Gastrocnemius medialis (tissue), 4 donors: ENCODE measurements at regions not wholly inside any gene's neighbourhood (a gene's known extent, or its start where the extent isn't known, plus 50 kb on each side); places are given as distances from the start of the nearest gene placed in this dataset.

Source experiments
- ATAC-seq, 2 donors: fragments of 150-250 bp; one replicate each; pipeline ENCODE4 v1.9.1; 2016
- DNase-seq, 2 donors: peaks; one replicate each; pipeline ENCODE4 v3.0.0-alpha.2; 2019
- H3K27ac ChIP-seq, 4 donors: fragments of 200-600 bp; sonication (generic); 1 replicate in 1 of 4; 2 replicates in 3 of 4; pipeline ENCODE4 v1.5.1; 2016 to 2018; ENCODE audit warnings: mild to moderate bottlenecking in 2 of 4, moderate library complexity in 1 of 4
- H3K27me3 ChIP-seq, 3 donors: fragments of 200-600 bp; sonication (generic) in 2 of 3; 1 replicate in 1 of 3; 2 replicates in 2 of 3; pipeline versions ENCODE4 v1.5.1 to v1.6.0; 2016 to 2019; ENCODE audit warnings: mild to moderate bottlenecking in 1 of 3, moderate library complexity in 1 of 3
- H3K36me3 ChIP-seq, 2 donors: fragments of 200-600 bp; sonication (generic) in 1 of 2; one replicate each; pipeline ENCODE4 v1.5.1; 2017 to 2018
- H3K4me1 ChIP-seq, 2 donors: fragments of 200-600 bp; sonication (generic) in 1 of 2; one replicate each; pipeline ENCODE4 v1.5.1; 2016 to 2017; ENCODE audit warnings: mild to moderate bottlenecking in 2 of 2
- H3K4me3 ChIP-seq, 4 donors: fragments of 200-600 bp; sonication (generic) in 3 of 4; 1 replicate in 1 of 4; 2 replicates in 3 of 4; pipeline ENCODE4 v1.5.1; 2016 to 2019; ENCODE audit warnings: mild to moderate bottlenecking in 2 of 4
- H3K9me3 ChIP-seq, 3 donors: fragments of 200-600 bp; sonication (generic) in 2 of 3; 1 replicate in 1 of 3; 2 replicates in 2 of 3; pipeline ENCODE4 v1.5.1; 2016 to 2019
- POLR2A ChIP-seq, 2 donors: fragments of 450-650 bp; IDR thresholded peaks; one replicate each; pipeline ENCODE4 v1.6.1; 2017; ENCODE audit warnings: antibody characterized with exemption in 2 of 2, mild to moderate bottlenecking in 2 of 2, moderate library complexity in 2 of 2
- in situ Hi-C, 4 donors: fragments of 200-750 bp; cut with MboI; loops; one replicate each; pipeline versions ENCODE4 v1.15.0 to v1.8.0; 2017; ENCODE audit warnings: low sequenced_read_pairs in 4 of 4
- intact Hi-C: fragments of 100-400 bp; cut with DNase I; formaldehyde crosslinking; loops from one replicate; pipeline ENCODE4 v1.15.1; 2023; ENCODE audit warnings: low total_unique reads
- TF ChIP-seq, protein P1 (sequence below), 5 experiments: fragments of 450-650 bp in 3 of 5; fragments of 200-600 bp in 2 of 5; sonication (generic) in 2 of 5; IDR thresholded peaks in 4 of 5; conservative IDR thresholded peaks in 1 of 5; 1 replicate in 4 of 5; 2 replicates in 1 of 5; pipeline ENCODE4 v1.5.1; 2016 to 2019; ENCODE audit warnings: antibody characterized with exemption in 5 of 5, mild to moderate bottlenecking in 3 of 5, moderate library complexity in 3 of 5

DNA sequence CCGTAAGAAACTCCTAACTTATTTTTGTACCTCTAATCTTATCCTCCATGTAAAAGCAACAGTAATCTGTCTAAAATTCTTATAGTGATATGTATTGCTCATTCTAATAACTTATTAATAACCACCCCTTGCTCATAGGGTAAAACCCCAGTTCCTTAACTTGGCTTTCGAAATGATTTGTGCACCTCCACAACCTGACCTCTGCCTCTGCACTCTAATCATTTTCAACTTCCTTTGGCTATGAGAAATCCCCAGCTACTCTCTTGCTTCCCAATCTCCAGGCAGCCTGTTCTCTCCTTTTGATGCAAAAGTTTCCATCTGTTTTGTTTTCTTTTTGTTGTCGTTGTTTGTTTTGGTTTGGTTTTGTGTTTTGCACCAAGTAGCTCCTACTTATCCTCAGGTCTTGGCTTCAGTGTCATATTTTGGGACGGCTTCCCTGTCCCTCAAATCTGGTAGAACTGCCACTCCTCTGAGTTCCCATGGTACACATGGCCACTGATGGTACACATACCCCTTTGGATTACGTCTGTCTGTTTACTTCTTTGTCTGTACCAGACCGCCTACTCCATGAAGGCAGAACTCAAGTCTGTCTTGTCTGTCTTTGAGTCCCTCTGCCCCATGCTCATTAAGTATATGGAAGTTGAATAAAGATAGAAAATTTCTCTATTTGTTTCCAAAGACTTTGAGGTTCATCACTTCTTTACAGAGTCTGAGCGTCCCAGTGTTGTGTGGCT is 105.6 kb upstream of the TGFBR2 start:
- ATAC-seq (no peak), DNase-seq (no peak)
- in situ Hi-C loops: loop anchor here in 1 of 4 donors (25.0 kb wide), 1 partner anchor 186 kb away; no protein-coding TSS in a partner anchor
- TF ChIP-seq POLR2A (IDR thresholded peaks at IDR 0.05): no peak
- TF ChIP-seq, protein P1, sequence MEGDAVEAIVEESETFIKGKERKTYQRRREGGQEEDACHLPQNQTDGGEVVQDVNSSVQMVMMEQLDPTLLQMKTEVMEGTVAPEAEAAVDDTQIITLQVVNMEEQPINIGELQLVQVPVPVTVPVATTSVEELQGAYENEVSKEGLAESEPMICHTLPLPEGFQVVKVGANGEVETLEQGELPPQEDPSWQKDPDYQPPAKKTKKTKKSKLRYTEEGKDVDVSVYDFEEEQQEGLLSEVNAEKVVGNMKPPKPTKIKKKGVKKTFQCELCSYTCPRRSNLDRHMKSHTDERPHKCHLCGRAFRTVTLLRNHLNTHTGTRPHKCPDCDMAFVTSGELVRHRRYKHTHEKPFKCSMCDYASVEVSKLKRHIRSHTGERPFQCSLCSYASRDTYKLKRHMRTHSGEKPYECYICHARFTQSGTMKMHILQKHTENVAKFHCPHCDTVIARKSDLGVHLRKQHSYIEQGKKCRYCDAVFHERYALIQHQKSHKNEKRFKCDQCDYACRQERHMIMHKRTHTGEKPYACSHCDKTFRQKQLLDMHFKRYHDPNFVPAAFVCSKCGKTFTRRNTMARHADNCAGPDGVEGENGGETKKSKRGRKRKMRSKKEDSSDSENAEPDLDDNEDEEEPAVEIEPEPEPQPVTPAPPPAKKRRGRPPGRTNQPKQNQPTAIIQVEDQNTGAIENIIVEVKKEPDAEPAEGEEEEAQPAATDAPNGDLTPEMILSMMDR (IDR thresholded peaks at IDR 0.05 in 4 of 5, conservative IDR thresholded peaks at IDR 0.05 in 1 of 5): no peak
- intact Hi-C loops: no loop called here
- H3K27ac ChIP-seq: no peak overlapping the region
- H3K36me3 ChIP-seq: no peaks in the 10 kb centered on the region
- no peaks in the 10 kb centered on the region for H3K27me3 ChIP-seq
- no peaks in the 10 kb centered on the region for H3K9me3 ChIP-seq
- H3K4me1 ChIP-seq: peaks cover 10 to 24% of the 10 kb centered on the region in 2 donors
- H3K4me3 ChIP-seq: no peak overlapping the region

DNA sequence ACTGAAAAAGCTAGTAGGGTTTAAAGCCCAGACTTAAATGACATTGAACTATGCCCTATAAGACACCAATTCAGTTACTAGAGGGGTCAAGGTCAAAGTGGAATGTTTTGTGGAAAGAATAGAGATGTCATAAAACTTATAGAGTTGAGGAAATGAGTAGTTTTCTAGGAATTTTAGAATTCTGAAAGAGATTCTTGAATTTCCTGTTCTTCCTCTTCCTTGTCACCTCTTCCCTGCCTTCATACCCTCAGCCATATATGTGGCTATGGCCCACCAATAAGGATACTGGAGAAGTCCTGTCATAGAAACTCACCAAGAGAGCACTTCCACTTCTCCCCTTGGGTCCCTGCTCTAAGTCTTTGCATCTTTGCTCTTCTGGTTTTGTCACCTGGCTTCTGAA is 104.9 kb upstream of the TGFBR2 start:
- ATAC-seq (no peak), DNase-seq (no peak)
- no peaks in the 10 kb centered on the region for H3K27me3 ChIP-seq
- H3K9me3 ChIP-seq: no peaks in the 10 kb centered on the region
- H3K4me1 ChIP-seq: peaks cover 6 to 17% of the 10 kb centered on the region in 2 donors
- in situ Hi-C loops (loop anchor here in 1 of 4 donors (25.0 kb wide), 1 partner anchor 186 kb away; no protein-coding TSS in a partner anchor), intact Hi-C loops (no loop called here)
- no peaks in the 10 kb centered on the region for H3K36me3 ChIP-seq
- no peak for TF ChIP-seq POLR2A (IDR thresholded peaks at IDR 0.05)
- TF ChIP-seq, protein P1 (IDR thresholded peaks at IDR 0.05 in 4 of 5, conservative IDR thresholded peaks at IDR 0.05 in 1 of 5): no peak
- no peak overlapping the region for H3K4me3 ChIP-seq
- no peak overlapping the region for H3K27ac ChIP-seq

DNA sequence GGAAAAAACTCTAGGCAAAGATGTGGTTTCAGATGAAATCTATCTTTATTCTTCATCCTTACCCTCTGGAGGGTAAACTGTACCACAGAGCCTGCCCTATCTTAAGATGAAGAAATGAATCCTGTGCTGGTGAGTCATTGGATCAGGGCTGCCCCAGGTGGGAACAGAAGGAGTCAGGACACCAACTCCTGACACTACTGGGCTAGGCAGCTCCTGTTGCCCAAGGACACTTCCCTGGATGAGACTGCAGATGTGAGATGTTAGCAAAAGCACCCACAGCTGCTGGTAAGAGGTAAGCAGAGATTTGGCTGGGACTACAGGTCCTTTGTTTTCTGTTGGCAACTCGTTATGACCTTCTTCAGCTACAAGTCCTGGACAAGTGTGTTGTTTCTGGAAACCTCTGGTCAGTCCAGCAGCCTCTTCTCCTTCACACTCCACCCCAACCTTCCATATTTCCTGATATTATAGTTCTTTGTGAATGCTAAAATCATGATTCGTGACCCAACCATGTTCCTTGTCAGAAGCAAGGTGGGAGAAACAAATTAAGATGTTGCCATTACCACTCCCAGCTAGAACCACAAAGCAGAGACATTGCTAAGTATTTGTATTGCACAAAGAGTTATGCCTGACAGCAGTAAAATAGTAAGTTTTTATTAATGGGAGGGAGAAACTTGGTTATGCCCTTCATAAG is 104.2 kb upstream of the TGFBR2 start:
- Histone ChIP-seq H3K9me3 (no peaks in the 10 kb centered on the region), H3K27ac (no peak overlapping the region), H3K36me3 (no peaks in the 10 kb centered on the region), H3K4me1 (peaks cover 0 to 11% of the 10 kb centered on the region in 2 donors), H3K27me3 (no peaks in the 10 kb centered on the region), H3K4me3 (no peak overlapping the region)
- DNase-seq (no peak), ATAC-seq (no peak)
- TF ChIP-seq POLR2A (IDR thresholded peaks at IDR 0.05): no peak
- TF ChIP-seq, protein P1 (IDR thresholded peaks at IDR 0.05 in 4 of 5, conservative IDR thresholded peaks at IDR 0.05 in 1 of 5): no peak
- in situ Hi-C loops: loop anchor here in 1 of 4 donors (25.0 kb wide), 1 partner anchor 185 kb away; no protein-coding TSS in a partner anchor
- intact Hi-C loops: no loop called here

DNA sequence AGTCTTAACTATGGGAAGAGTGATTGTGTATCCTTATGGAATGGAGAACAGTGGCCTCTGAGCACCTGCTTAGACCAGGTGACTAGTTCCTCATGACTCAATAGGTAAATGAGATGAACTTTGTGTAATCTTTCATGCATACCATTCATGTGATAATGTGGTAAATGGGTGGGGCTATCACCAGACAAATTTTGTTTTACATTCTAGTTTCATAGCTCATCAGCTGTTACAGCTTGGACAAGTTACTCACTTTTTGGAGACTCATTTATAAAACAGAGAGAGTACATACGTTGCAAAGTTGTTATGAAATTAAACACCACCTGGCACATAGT is 103.7 kb upstream of the TGFBR2 start:
- in situ Hi-C loops: loop anchor here in 1 of 4 donors (25.0 kb wide), 1 partner anchor 185 kb away; no protein-coding TSS in a partner anchor
- ATAC-seq (no peak), DNase-seq (no peak)
- intact Hi-C loops: no loop called here
- no peak overlapping the region for H3K27ac ChIP-seq
- H3K36me3 ChIP-seq: no peaks in the 10 kb centered on the region
- TF ChIP-seq, protein P1 (IDR thresholded peaks at IDR 0.05 in 4 of 5, conservative IDR thresholded peaks at IDR 0.05 in 1 of 5): no peak
- no peak for TF ChIP-seq POLR2A (IDR thresholded peaks at IDR 0.05)
- H3K27me3 ChIP-seq: no peaks in the 10 kb centered on the region
- H3K9me3 ChIP-seq: no peaks in the 10 kb centered on the region
- H3K4me1 ChIP-seq: peaks cover 0 to 10% of the 10 kb centered on the region in 2 donors
- no peak overlapping the region for H3K4me3 ChIP-seq
